HuH-7.5 (cell line): ENCODE measurements at regions not wholly inside any gene's neighbourhood (a gene's known extent, or its start where the extent isn't known, plus 50 kb on each side); places are given as distances from the start of the nearest gene placed in this dataset.

ENCODE experiments used
- DNase-seq: peaks from one replicate; pipeline ENCODE4 v3.0.0; 2011; ENCODE audit warnings: low spot score

GRCh38 chr15:67992411-67992810, 61.7 kb upstream of the PIAS1 start:
- DNase-seq: no peak

- DNase-seq: no peak
Observed at GRCh38 chr15:67992834-67993233, 61.3 kb upstream of the PIAS1 start.

GRCh38 chr15:67997996-67998395, 56.1 kb upstream of the PIAS1 start:
- DNase-seq: no peak

- no peak for DNase-seq
Observed at GRCh38 chr15:67998599-67999133, 55.4 kb upstream of the PIAS1 start.

- no peak for DNase-seq
Observed at GRCh38 chr15:67999320-68000100, 54.6 kb upstream of the PIAS1 start.

GRCh38 chr15:68000754-68001153, 53.4 kb upstream of the PIAS1 start:
- no peak for DNase-seq

GRCh38 chr15:68001811-68002210, 52.3 kb upstream of the PIAS1 start:
- DNase-seq: no peak

- DNase-seq: no peak
Observed at GRCh38 chr15:68003297-68003696, 50.8 kb upstream of the PIAS1 start.
